Panc1 (cell line): ENCODE measurements at regions not wholly inside any gene's neighbourhood (a gene's known extent, or its start where the extent isn't known, plus 50 kb on each side); places are given as distances from the start of the nearest gene placed in this dataset.

Experiments
- CTCF ChIP-seq: fragments of 450-650 bp; IDR thresholded peaks from 2 replicates; pipeline ENCODE4 v1.5.1; 2017; ENCODE audit warnings: mild to moderate bottlenecking
- POLR2AphosphoS5 ChIP-seq: IDR thresholded peaks from 2 replicates; pipeline ENCODE4 v1.6.1; 2012; ENCODE audit warnings: mild to moderate bottlenecking, low read depth, low read length, moderate library complexity
- TCF7L2 ChIP-seq: IDR thresholded peaks from 2 replicates; pipeline ENCODE4 v1.6.1; 2011; ENCODE audit warnings: mild to moderate bottlenecking, low read depth, low read length, inconsistent platforms

GRCh38 chr5:39475881-39476842 is 51.4 kb upstream of the DAB2 start:
- TF ChIP-seq CTCF (no peak), POLR2AphosphoS5 (no peak), TCF7L2 (no peak)
